HK-2 (cell line): ENCODE measurements at regions not wholly inside any gene's neighbourhood (a gene's known extent, or its start where the extent isn't known, plus 50 kb on each side); places are given as distances from the start of the nearest gene placed in this dataset.
"Not testable (repeated sequence)": the region's sequence is repeated elsewhere in the genome, so short reads cannot be mapped to it uniquely, and the experiment has no call there.

Experiments
- DNase-seq: peaks from one replicate; pipeline ENCODE4 v3.0.0-alpha.2; 2018; ENCODE audit not compliant: unreplicated experiment

DNA sequence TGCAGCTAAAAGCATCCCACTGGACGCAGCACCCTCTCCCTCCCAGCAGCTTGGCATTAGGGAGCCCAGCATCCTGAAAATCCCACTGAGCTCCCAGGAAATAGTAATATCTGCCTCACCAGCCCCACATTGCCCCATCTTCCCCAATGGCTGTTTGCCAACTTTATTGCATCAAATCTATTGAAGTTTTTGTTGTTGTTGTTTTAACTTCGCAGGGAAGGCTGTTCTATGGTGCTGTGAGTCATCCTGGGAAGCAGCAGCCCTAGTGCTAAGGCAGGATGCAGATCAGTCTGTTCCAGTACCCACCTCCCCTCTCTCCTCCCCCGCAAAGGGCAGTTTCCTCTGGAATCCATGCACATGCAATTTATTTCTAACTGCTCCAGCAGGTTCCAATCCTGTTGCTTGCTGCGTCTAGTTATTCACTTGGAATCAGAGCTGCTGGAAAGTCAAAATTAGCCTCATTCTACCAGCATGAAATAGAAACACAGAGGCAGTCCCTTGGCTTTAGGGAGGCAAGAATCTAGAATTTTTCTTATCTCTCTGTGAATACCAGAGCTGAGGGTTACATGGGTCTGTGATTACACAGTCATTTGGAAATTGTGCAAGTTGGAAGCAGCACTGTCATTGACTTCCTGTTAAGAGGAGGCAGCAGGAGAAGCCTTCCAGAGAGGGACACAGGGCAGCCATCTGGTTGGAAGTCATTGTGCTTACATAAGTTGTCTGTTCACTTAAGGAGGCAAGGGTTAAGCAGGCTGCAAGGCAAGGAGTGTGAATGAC lies 115.9 kb upstream of the CACUL1 start:
- peak; percentile 35 for DNase-seq

GRCh38 chr10:118871244-118871865 lies 116.6 kb upstream of the CACUL1 start:
- DNase-seq: no peak

- peak; percentile 23 for DNase-seq
Measured at GRCh38 chr10:118873091-118873737, 118.4 kb upstream of the CACUL1 start.

GRCh38 chr10:118873738-118874105 lies 119.0 kb upstream of the CACUL1 start:
- DNase-seq: peak; percentile 15

- DNase-seq: no peak
Measured at GRCh38 chr10:118874171-118874570, 119.4 kb upstream of the CACUL1 start.

- no peak for DNase-seq
Measured at GRCh38 chr10:118875087-118875486, 120.3 kb upstream of the CACUL1 start.

GRCh38 chr10:118882741-118883140 lies 128.0 kb upstream of the CACUL1 start:
- DNase-seq: no peak

GRCh38 chr10:118892255-118892654 lies 137.3 kb upstream of the NANOS1 start:
- DNase-seq: no peak

GRCh38 chr10:118894891-118895290 lies 134.6 kb upstream of the NANOS1 start:
- not testable (repeated sequence) for DNase-seq

DNA sequence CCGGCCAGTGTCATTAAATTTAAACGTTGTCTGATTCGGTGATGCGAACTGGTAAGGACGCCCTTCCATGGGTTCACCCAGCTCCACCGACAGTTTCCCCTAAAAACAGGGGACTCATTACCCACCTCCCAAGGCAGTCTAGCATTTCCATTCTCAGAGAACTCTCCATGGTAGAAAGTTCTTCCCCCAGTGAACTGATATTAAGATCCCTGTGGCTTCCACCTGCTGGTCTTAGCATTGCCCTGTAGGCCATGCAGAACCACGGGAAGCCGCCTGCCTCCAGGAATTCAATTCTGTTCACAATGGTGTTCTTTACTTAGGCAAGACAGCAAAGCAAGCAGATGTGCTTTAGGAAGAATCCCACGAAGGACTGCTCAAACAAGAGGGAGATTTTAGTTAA lies 128.9 kb upstream of the NANOS1 start:
- no peak for DNase-seq

DNA sequence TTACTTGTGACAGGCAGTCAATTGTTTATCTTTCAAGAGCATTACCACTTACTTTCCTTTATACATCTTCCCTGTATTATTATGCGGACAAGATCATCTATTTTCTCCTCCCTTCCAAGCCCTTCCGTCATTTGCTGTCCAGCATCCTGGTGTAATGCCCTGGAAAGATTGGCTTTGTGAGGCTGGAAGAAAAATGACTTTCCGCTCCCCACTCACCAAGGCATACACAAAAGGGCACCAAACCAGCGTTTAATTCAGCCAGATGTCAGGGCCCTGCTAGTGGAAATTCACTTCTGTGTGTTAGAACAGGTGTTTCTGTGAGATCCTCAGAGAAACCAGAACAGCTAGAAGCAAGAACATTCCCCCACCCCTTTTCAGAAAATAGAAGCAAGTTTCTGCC lies 128.1 kb upstream of the NANOS1 start:
- no peak for DNase-seq

DNA sequence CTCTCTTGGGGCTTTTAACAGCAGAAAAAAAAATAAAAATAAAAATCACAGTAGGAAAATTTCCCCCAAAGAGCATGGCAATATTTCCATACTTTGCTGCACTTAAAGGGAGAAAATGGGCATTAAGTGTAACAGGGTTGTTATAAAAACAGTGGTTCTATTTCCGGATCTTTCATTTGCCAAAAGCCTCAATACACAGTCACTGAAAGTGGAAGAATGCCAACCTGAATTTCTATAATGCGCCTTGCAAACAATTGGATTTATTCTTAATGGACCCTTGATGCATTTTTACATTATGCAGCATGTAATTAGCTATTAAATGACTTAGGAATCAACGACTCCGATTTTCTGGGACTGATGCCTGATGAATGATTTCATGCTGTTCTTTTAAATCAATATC lies 127.6 kb upstream of the NANOS1 start:
- no peak for DNase-seq

DNA sequence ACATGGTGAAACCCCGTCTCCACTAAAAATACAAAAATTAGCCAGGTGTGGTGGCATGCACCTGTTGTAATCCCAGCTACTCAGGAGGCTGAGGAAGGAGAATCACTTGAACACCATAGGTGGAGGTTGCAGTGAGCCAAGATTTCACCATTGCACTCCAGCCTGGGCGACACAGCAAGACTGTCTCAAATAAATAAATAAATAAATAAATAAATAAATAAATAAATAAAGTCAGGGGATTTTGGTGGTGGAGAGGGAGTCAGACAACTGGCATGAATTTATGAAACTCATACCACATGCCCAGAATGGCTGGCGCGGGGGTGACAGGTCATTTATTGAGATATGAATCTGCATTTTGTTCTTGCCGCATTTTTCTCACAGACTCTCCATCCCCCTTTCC lies 126.9 kb upstream of the NANOS1 start:
- not testable (repeated sequence) for DNase-seq

DNA sequence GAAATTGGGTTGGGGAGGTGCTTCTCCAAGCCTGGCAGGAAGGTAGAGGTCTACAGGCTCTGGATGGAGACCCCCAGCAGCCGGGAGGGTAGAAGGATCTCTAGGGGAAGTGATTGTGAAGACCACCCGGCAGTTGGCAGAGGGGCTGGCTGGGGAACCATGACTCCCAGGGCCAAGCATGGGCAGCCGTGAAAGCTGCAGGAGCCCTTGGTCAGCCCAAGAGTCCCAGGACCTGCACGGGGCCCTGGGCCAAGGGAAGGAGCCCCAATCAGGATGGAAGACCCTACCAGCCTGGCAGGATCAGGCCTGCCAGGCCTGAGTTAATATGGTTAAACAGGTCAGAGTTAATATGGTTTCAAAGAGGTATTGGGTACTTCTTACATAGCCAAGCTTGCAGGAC lies 126.3 kb upstream of the NANOS1 start:
- no peak for DNase-seq

GRCh38 chr10:118903691-118904090 lies 125.8 kb upstream of the NANOS1 start:
- DNase-seq: no peak

GRCh38 chr10:118904286-118904685 lies 125.2 kb upstream of the NANOS1 start:
- DNase-seq: no peak

DNA sequence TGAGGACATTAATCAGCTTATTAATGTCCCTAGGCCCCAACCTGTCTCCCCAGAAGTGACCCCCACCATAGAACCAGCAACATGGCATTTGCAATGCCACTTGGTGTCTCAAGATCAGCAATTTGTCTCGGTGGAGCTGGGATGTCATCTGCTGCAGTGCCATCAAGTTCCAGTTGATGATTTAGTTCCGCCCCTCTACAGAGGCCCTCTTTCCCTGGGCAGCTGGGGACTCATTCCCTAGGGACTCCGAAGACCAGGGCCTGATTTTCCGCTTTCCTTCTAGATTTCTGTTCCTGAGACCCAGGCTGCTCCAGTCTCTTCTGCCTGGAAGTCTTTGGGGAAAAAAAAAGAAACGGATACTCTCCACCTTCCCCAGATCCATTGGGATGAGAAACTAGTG lies 122.5 kb upstream of the NANOS1 start:
- DNase-seq: no peak

GRCh38 chr10:118908557-118909256 lies 120.8 kb upstream of the NANOS1 start:
- DNase-seq: no peak

GRCh38 chr10:118910702-118911101 lies 118.8 kb upstream of the NANOS1 start:
- no peak for DNase-seq

DNA sequence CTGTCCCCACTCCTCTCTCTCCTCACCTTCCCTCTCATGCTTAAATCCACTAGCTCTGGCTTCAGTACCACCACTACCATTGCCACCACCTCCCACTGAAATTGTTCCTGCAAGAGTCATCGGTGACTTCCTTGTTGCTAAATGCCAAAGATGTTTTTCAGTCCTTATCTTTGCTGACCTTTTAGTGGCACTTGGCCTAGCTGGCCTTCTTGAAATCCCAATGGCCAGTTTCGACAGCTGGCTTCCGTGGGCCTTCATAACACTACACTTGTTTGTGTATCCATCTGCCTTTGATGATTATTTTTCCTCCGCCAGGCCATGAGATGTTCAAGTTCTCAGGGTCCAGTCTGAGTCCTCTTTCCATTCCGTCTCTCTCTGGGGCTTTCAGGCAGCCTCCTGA lies 118.2 kb upstream of the NANOS1 start:
- DNase-seq: peak; percentile 28

- no peak for DNase-seq
Measured at GRCh38 chr10:118912961-118913600, 116.4 kb upstream of the NANOS1 start.

DNA sequence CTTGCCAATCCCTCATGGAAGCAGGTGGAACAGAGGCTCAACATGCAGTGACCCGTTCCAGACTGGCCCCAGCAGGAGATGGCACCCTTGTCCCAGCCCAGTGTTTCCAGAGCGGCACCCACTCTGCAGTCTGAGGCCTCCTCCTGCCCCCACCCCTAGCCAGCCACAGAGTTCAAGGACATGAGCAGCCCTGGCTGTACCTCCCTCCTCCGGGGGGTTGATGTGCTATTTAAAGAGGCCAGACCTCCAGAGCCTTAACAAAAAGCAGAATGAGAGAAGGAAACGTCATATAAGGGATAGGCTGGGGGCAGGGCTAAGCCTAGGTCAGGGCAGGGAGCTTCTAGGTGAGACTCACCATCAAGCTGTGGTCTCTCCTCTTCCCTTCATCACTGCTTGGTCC lies 115.7 kb upstream of the NANOS1 start:
- no peak for DNase-seq
